ENCODE measurements at regions not wholly inside any gene's neighbourhood (a gene's known extent, or its start where the extent isn't known, plus 50 kb on each side); places are given as distances from the start of the nearest gene placed in this dataset.

DNA sequence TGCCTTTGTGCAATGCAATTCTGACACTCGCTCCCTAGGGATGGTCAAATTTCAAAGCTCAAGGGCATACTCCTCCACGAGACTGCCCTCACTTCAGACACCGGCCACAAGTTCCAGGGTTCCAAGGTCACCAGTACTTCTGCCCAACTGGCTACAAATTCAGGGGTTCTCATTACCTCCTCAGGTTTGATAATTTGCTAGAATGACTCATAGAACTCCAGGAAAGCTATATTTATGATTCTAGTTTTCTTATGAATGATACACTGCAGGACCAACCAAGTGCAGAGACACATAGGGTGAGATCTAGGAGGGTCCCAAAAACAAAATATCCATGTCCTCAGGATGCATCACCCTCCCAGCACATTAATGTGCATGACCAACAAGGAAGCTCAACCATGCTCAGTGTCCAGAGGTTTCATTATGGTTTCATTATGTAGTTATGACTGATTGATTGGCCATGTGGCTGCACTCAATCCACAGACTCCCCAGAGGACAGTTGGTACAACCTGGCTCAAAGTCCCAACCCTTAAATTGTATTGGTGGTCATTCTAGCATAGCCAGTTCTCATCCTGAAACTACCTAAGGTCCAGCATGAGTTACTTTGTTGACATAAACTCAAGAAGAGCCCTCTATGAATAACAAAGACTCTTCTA lies 170.4 kb upstream of the LRRN1 start:
- no peak for DNase-seq

DNA sequence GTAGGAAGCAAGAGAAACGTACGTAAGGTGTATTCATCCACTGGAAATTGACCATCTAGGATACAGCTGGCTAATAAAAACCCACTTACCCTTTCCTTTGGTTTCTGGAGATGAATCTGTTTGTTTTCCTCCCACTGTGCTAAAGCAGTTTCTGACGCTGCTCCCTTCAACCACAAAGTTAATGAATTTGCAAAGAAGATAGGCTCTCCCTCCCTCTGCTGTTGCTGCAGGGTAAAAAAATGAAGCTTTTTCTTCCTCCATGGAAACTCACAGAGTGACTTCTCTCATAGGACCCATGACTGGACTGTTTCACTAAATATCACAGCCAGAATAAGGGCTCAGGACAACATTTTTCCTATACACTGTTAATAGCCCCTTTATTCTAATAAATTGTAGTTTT lies 172.1 kb upstream of the LRRN1 start:
- no peak for DNase-seq

GRCh38 chr3:3625544-3626271 lies 173.5 kb upstream of the LRRN1 start:
- no peak for DNase-seq

DNA sequence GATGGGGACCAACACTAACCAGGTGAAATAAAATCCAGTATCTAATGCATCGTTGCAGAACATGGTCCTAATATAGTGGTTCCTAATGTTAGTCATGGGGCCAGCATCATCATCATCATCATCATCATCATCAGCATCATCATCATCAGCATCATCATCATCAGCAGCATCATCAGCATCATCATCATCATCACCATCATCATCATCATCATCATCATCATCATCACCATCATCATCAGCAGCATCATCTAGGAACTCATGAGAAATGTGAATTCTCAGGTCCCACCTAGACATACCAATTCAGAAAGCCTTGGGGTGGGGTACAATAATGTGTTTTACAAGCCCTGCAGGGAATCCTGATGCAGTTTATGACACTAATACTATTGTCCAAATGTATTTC lies 179.4 kb upstream of the LRRN1 start:
- DNase-seq, result no peak

DNA sequence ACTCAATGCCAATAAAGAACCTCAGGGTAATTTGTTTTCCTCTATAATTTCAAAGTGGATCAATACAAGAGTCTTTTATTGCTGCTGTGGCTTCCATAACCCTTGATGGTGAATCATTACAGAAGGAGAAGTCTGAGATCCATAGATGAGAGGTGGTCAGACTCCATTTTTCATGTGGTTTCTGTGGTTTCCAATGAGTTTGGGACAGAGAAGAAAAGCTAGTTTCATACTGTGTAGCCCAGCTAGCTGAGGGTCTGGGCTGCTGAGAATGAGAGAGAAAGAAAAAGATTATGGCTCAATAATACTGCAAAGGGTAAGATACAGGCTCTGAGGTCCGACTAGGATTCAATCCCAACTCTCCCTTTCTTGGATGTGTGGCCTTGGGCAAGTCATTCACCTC lies 180.6 kb upstream of the LRRN1 start:
- no peak for DNase-seq

GRCh38 chr3:3615533-3615932 lies 183.7 kb upstream of the LRRN1 start:
- DNase-seq, result no peak

GRCh38 chr3:3610581-3611298 lies 188.5 kb upstream of the LRRN1 start:
- DNase-seq, result no peak

DNA sequence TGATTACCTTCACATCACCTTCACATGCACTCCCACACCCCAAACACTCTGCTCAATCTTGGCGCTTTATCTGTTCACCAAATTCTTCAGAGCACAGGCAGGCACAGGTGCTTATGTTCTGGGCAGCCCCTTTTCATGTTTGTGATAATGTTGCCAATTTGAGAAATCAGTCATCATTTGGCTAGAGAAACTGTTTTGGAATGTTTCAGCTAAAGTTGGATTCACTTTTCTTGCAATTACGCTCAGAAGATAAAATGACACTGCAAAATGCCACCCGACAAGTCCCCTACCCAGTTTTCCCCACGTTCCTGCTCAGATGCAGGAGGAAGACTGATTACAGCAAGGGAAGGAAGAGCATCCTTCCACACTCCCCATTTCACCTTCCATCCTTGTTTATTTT lies 192.9 kb upstream of the LRRN1 start:
- DNase-seq, result no peak

- DNase-seq, result no peak
Measured at GRCh38 chr3:3605226-3605625, 194.0 kb upstream of the LRRN1 start.

GRCh38 chr3:3603351-3603750 lies 195.9 kb upstream of the LRRN1 start:
- no peak for DNase-seq

- DNase-seq, result no peak
Measured at GRCh38 chr3:3600665-3601340, 198.4 kb upstream of the LRRN1 start.

DNA sequence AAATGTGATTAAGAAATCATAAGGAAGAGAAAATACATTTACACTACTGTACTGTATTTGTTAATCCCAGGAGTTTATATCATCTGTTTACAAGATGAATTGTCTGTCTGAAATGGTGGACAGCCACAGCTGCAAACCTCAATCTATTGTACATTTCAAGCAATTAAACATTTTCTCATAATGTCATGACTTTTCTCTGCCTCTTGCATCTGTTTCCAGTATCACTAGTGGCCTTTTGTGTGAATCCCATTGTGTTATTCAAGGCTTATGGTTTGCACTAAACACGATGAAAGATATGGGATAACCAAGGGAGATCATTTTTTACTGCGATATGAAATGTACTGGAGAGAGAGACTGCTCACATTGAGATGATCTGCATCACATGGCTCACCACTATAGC lies 200.2 kb upstream of the LRRN1 start:
- no peak for DNase-seq

GRCh38 chr3:3594986-3595385 lies 204.2 kb upstream of the LRRN1 start:
- no peak for DNase-seq

DNA sequence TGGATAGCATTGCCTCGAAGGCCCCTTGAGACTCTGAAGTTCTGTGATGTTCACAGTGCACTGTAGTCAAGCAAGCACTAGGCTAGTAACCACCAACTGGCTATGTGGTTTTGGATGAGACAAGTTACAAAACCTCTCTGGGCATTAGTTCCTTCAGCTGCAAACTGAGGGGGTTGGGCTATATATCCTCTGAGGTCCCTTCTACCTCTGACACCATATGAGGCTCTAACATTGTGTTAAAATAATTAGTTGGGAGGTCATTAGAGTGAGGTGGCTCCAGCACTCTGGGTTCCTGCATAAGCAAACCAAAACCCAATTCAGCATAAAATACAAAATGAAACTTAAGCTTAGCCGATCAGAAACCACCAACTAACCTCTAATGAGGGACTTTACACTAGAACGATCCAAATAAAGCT lies 209.5 kb upstream of the LRRN1 start:
- no peak for DNase-seq

DNA sequence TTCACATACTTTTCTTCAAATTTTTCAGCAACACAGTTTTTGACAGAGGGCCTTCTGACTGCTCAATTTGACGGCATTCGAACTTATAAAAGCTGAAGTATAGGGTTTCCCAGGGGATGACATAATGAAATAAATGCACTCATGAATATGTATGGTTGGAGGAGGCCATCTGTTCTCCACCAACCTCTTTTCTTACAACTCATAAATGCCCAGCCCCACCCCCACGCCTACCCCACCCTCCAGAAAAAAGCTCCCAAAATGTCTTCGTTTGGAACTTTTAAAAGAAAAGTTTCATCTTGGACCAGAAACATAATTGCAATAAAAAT lies 211.6 kb upstream of the LRRN1 start:
- DNase-seq, result no peak

- no peak for DNase-seq
Measured at GRCh38 chr3:3586843-3587646, 212.2 kb upstream of the LRRN1 start.

DNA sequence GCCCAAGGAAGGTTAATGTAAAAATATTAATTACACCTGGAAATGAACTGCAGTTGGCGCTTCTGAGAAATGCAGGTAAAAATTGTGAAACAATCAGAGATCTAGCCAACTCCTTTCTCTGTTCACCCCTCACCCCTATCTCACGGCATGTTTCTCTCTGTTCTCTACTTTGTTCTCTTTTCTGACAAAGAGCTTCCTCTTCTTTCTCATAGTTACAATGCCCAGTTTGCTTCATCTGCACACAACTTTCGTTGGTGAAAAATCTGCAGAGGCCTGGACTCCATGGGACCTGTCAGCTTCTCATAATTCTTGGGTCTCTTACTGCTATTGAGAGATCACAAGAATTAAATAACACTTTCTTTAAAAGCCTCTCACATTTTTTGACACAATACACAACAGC lies 212.9 kb upstream of the LRRN1 start:
- DNase-seq, result no peak

DNA sequence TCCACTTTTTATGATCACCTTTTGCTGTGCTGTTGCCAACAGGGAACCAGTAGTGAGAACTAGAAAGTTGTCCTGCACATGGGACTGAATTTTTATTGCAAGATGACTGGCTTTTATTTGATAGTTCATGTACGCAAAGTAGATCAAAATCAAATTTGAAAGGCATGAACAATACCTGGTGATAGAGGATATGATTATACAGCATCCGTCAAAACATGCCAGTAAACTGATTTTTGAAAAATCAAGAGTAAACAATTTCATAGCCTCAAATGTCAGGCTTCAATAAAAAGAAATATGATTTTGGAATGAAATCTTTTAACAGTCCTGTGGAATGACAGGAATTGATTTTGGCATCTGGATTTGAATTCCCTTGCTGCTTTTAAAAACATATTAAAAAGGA lies 219.6 kb upstream of the LRRN1 start:
- no peak for DNase-seq

- DNase-seq, result no peak
Measured at GRCh38 chr3:3578718-3579117, 220.5 kb upstream of the LRRN1 start.

DNA sequence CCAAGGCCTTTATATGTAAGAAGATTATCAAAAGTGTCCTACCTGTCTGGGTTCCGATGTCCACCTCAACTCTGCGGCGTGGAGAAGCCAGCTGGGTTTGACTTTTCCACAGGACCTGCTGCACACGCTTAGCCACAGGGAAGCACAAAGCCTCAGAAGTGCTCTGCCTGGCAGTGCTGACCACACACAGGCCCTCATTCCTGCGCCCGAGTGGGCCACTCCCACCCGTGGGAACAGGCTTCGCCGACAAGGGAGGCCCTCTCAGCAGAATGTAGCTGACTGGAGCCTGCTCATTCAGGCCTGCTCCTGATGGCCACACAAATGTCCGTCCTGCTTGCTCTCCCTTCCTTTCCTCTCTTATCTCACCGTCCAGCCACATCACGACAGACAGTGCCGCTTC lies 221.4 kb upstream of the LRRN1 start:
- no peak for DNase-seq

DNA sequence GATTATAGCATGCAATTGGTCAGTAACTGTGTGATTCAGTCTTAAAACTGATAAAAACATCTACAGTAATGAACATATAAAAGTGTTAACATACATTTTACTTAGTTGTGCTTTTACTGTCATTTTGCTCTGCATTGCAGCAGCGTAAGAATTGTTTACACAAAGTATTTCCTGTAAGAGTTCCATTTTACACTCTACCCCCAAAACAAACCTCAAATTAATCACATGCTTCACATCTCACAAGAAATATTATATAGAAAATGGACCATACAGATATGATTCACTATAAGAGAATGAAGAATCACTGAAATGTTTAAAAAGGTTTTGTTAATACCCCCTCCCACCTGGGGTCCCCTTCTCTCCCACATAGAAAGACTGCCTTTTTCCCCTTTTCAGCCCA lies 225.9 kb upstream of the LRRN1 start:
- DNase-seq, result no peak

- DNase-seq, result no peak
Measured at GRCh38 chr3:3560591-3561311, 238.5 kb upstream of the LRRN1 start.
